HEK293 (cell line): ENCODE measurements at regions not wholly inside any gene's neighbourhood (a gene's known extent, or its start where the extent isn't known, plus 50 kb on each side); places are given as distances from the start of the nearest gene placed in this dataset.

Source experiments
- CTCF ChIP-seq: fragments of 450-650 bp; formaldehyde crosslinking; IDR thresholded peaks from 2 replicates; pipeline ENCODE4 v1.5.1; 2016; ENCODE audit warnings: missing biosample characterization, missing genetic modification characterization
- KLF9 ChIP-seq: fragments of 450-650 bp; formaldehyde crosslinking; IDR thresholded peaks from 2 replicates; pipeline ENCODE4 v1.5.1; 2016; ENCODE audit warnings: missing biosample characterization, missing genetic modification characterization, low read depth
- MYNN ChIP-seq: fragments of 450-650 bp; formaldehyde crosslinking; IDR thresholded peaks from 2 replicates; pipeline ENCODE4 v1.5.1; 2016; ENCODE audit warnings: missing biosample characterization, missing genetic modification characterization, borderline replicate concordance
- PATZ1 ChIP-seq: fragments of 450-650 bp; formaldehyde crosslinking; IDR thresholded peaks from 2 replicates; pipeline ENCODE4 v1.5.1; 2016; ENCODE audit warnings: missing biosample characterization, missing genetic modification characterization
- ZNF239 ChIP-seq: fragments of 450-650 bp; formaldehyde crosslinking; IDR thresholded peaks from 2 replicates; pipeline ENCODE4 v1.5.1; 2016; ENCODE audit warnings: missing biosample characterization, missing genetic modification characterization
- ZNF501 ChIP-seq: fragments of 450-650 bp; formaldehyde crosslinking; IDR thresholded peaks from 2 replicates; pipeline ENCODE4 v1.5.1; 2016; ENCODE audit warnings: missing biosample characterization, missing genetic modification characterization
- ZNF514 ChIP-seq: fragments of 450-650 bp; formaldehyde crosslinking; IDR thresholded peaks from 2 replicates; pipeline ENCODE4 v1.5.1; 2016; ENCODE audit warnings: missing biosample characterization, missing genetic modification characterization
- ZNF629 ChIP-seq: fragments of 450-650 bp; formaldehyde crosslinking; IDR thresholded peaks from 2 replicates; pipeline ENCODE4 v1.5.1; 2017; ENCODE audit warnings: missing biosample characterization, missing genetic modification characterization
- ZNF639 ChIP-seq: fragments of 450-650 bp; formaldehyde crosslinking; IDR thresholded peaks from 2 replicates; pipeline ENCODE4 v1.5.1; 2016; ENCODE audit warnings: missing biosample characterization, missing genetic modification characterization
- ZNF776 ChIP-seq: fragments of 450-650 bp; formaldehyde crosslinking; IDR thresholded peaks from 2 replicates; pipeline ENCODE4 v1.5.0; 2017; ENCODE audit warnings: missing biosample characterization, missing genetic modification characterization, borderline replicate concordance
- TF ChIP-seq, protein P1 (sequence below): fragments of 450-650 bp; formaldehyde crosslinking; IDR thresholded peaks from 2 replicates; pipeline ENCODE4 v1.5.1; 2016; ENCODE audit warnings: missing biosample characterization, missing genetic modification characterization, low read depth
- TF ChIP-seq, protein P2 (sequence below): fragments of 450-650 bp; formaldehyde crosslinking; IDR thresholded peaks from 2 replicates; pipeline ENCODE4 v1.5.1; 2016; ENCODE audit warnings: missing biosample characterization, missing genetic modification characterization
- TF ChIP-seq, protein P3 (sequence below): fragments of 450-650 bp; formaldehyde crosslinking; IDR thresholded peaks from 2 replicates; pipeline ENCODE4 v1.5.1; 2017; ENCODE audit warnings: missing biosample characterization, mild to moderate bottlenecking, missing genetic modification characterization, moderate library complexity

- no peak for TF ChIP-seq ZNF501 (tag by site-specific recombination)
- TF ChIP-seq, protein P1, sequence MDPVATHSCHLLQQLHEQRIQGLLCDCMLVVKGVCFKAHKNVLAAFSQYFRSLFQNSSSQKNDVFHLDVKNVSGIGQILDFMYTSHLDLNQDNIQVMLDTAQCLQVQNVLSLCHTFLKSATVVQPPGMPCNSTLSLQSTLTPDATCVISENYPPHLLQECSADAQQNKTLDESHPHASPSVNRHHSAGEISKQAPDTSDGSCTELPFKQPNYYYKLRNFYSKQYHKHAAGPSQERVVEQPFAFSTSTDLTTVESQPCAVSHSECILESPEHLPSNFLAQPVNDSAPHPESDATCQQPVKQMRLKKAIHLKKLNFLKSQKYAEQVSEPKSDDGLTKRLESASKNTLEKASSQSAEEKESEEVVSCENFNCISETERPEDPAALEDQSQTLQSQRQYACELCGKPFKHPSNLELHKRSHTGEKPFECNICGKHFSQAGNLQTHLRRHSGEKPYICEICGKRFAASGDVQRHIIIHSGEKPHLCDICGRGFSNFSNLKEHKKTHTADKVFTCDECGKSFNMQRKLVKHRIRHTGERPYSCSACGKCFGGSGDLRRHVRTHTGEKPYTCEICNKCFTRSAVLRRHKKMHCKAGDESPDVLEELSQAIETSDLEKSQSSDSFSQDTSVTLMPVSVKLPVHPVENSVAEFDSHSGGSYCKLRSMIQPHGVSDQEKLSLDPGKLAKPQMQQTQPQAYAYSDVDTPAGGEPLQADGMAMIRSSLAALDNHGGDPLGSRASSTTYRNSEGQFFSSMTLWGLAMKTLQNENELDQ: no peak
- no peak for TF ChIP-seq ZNF514 (tag by site-specific recombination)
- no peak for TF ChIP-seq KLF9 (tag by site-specific recombination)
- TF ChIP-seq, protein P2, sequence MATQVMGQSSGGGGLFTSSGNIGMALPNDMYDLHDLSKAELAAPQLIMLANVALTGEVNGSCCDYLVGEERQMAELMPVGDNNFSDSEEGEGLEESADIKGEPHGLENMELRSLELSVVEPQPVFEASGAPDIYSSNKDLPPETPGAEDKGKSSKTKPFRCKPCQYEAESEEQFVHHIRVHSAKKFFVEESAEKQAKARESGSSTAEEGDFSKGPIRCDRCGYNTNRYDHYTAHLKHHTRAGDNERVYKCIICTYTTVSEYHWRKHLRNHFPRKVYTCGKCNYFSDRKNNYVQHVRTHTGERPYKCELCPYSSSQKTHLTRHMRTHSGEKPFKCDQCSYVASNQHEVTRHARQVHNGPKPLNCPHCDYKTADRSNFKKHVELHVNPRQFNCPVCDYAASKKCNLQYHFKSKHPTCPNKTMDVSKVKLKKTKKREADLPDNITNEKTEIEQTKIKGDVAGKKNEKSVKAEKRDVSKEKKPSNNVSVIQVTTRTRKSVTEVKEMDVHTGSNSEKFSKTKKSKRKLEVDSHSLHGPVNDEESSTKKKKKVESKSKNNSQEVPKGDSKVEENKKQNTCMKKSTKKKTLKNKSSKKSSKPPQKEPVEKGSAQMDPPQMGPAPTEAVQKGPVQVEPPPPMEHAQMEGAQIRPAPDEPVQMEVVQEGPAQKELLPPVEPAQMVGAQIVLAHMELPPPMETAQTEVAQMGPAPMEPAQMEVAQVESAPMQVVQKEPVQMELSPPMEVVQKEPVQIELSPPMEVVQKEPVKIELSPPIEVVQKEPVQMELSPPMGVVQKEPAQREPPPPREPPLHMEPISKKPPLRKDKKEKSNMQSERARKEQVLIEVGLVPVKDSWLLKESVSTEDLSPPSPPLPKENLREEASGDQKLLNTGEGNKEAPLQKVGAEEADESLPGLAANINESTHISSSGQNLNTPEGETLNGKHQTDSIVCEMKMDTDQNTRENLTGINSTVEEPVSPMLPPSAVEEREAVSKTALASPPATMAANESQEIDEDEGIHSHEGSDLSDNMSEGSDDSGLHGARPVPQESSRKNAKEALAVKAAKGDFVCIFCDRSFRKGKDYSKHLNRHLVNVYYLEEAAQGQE (tag by site-specific recombination): no peak
- no peak for TF ChIP-seq CTCF (tag by site-specific recombination)
- TF ChIP-seq ZNF239 (tag by site-specific recombination): no peak
- TF ChIP-seq ZNF776 (tag by site-specific recombination): no peak
- TF ChIP-seq ZNF629 (tag by site-specific recombination): no peak
- TF ChIP-seq PATZ1: no peak
- no peak for TF ChIP-seq ZNF639 (tag by site-specific recombination)
- TF ChIP-seq, protein P3, sequence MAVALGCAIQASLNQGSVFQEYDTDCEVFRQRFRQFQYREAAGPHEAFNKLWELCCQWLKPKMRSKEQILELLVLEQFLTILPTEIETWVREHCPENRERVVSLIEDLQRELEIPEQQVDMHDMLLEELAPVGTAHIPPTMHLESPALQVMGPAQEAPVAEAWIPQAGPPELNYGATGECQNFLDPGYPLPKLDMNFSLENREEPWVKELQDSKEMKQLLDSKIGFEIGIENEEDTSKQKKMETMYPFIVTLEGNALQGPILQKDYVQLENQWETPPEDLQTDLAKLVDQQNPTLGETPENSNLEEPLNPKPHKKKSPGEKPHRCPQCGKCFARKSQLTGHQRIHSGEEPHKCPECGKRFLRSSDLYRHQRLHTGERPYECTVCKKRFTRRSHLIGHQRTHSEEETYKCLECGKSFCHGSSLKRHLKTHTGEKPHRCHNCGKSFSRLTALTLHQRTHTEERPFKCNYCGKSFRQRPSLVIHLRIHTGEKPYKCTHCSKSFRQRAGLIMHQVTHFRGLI (tag by site-specific recombination): no peak
- TF ChIP-seq MYNN (tag by site-specific recombination): no peak
Observed at GRCh38 chr3:78267235-78267634, 1227.3 kb downstream of the ROBO2 start.
